GM19328 (cell line): ENCODE measurements at regions not wholly inside any gene's neighbourhood (a gene's known extent, or its start where the extent isn't known, plus 50 kb on each side); places are given as distances from the start of the nearest gene placed in this dataset.
A peak's percentile ranks its signal among the peaks of the same experiment; 100 is the strongest.
"Not testable (repeated sequence)": the region's sequence is repeated elsewhere in the genome, so short reads cannot be mapped to it uniquely, and the experiment has no call there.

Experiments
- ATAC-seq: cut with Tn5 transposase; IDR thresholded peaks from one replicate; pipeline ENCODE4 v1.9.1; 2021; ENCODE audit warnings: mild to moderate bottlenecking, moderate library complexity; ENCODE audit not compliant: unreplicated experiment

DNA sequence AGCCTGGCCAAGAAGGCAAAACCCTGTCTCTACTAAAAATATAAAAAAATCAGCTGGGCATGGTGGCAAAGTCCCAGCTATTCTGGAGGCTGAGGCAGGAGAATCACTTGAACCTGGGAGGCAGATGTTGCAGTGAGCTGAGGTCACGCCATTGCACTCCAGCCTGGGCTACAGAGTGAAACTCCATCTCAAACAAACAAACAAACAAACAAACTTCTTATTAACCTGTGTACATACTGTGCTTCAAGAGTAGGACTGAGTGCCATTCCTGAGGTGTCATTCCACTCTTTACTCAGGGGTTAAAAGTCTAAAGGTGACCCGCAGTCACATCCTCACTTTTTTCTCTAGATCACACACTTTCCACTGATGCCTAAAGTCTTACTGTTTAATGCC, 169.4 kb upstream of the MKLN1 start:
- not testable (repeated sequence) for ATAC-seq

DNA sequence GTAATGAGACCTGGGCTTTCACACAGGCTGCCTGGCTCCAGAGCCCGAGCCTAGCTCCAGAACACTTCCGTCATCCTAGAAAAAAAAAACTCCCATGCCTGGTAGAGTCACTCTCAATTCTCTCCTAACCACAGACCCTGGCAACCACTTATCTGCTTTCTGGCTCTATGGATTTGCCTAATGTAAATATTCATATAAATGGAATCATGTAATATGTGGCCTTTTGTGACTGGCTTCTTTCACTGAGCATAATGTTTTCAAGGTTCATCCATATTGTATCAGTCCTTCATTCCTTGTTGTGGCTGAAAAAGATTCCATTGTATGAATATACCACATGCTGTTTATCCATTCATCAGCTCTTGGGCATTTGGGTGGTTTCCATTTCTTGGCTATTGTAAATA, 167.7 kb upstream of the MKLN1 start:
- no peak for ATAC-seq

DNA sequence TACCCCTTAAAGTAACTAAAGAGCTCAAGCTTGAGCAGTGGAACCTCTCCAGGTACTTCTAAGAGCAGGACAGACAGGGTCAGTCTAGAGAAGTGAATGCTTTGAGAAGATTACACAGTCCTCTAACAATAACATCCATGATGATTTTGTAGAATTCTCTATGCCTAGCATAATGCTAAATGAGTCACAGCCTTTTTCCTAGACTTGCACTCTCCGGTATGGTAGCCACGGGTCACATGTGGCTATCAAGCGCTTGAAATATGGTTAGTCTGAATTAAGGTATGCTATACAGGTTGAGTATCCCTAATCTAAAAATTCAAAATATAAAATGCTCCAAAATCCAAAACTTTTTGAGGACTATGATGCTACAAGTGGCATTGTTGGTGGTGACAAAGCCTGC, 166.6 kb upstream of the MKLN1 start:
- ATAC-seq, result no peak

DNA sequence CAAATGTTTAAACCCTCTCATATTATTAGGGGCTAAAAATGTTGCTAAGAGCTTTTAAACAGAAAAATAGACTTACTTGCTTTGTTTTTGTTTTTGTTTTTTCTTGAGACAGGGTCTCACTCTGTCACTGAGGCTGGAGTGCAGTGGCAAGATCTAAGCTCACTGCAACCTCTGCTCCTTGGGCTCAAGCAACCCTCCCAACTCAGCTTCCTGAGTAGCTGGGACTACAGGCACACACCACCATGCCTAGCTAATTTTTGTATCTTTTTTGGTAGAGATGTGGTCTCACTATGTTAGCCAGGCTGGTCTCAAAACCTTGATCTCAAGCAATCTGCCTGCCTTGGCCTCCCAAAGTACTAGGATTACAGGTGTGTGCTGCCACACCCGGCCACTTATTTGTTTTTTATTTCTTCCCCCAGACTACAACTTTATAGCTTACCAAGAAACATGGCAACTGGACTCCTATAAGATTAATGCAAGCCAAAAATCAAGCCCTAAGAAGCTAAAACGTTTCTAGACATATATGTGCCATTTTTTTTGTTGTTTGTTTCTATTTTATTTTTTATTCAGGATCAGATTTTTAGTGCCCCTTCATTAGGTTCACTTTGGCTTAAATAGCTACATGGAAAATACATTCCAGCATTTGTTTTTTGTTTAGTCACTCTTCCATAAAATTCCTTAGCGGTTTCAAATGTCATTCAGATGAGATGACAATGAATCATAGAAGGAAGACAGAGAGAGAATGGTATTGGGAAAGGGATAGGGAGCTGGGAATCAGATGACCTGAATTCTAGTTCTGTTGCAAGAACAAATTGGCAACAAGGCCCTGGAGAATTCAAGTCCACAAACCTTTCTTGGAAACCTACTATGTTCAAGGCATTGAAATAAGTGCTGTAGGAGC, 163.4 kb upstream of the MKLN1 start:
- no peak for ATAC-seq

DNA sequence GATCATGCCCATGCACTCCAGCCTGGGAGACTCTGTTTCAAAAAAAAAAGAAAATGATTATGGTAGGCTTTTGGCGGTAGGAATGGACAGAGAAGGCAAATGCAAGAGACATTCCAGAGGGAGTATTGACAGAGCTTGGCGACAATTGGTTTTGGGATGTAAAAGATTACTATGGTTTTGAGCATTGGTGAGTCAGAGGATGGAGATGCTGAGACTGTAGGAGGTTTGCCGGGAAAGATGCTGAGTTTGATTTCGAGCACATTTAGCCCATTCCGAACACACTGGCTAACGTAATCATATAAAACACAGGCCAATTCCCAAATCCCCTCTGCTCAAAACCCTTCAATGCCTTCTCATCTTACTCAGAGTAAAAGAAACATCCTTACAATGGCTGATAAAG, 161.6 kb upstream of the MKLN1 start:
- no peak for ATAC-seq

DNA sequence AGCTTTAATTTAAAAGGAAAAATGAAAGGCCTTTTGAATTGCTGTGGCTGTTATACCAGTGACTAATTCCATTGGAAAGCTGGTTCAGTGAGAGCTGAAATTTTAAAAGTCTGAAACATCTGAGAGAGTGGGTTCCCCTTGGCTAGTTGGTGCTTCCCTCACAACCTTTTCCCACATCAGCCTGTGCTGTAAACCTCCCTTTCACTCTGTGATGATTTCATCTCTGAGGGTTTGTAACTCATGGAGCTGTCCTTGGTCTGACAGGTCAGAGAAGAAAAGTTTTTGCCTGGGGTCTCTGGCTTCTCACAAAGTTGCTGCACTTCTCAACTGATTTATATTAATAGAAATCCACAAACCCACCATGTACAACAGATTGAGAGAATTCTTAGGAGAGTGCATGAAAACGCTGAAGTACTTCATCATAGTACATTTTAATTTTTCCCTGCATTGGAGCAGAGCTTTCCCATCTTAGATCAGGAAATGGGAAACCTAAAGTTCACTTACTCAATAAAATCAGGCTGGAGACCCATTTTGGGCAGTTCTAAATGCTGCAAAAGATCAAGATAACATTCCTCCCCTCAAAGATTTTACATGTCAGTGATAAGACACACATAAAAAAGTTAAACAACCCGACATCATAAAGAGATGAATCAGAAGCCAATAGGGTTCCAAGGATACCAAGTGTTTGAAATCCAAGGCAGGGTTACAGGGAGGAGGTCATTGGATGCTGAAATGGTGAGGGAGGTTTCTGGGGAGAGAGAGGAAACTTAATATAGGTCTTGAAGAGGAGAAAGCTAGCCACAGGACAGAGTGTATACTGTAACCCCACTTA, 157.0 kb upstream of the MKLN1 start:
- no peak for ATAC-seq

DNA sequence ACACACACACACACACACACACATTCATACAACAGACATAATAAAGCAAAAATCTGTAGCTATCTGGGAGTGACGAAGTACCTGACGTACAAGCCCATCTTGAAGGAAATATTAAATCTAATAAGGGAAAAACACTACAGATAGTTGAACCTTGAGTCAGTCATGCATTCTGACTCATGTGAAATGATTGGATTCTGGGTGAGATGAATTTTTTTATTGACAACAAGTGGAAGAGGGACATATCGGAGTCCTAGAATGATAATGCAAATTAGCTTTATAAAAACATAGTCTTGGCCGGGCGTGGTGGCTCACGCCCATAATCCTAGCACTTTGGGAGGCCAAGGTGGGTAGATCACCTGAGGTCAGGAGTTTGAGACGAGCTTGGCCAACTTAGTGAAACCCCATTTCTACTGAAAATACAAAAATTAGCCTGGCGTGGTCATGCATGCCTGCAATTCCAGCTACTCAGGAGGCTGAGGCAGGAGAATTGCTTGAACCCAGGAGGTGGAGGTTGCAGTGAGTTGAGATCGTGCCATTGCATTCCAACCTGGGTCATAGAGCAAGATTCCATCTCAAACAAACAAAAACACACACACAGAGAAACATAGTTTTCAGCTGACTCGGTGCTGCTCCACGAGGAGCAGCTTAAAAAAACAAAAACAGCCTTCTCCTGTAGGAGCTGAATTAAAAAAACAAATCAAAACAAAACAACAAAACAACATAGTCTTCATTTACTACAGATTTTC, 154.4 kb upstream of the MKLN1 start:
- ATAC-seq, result no peak

DNA sequence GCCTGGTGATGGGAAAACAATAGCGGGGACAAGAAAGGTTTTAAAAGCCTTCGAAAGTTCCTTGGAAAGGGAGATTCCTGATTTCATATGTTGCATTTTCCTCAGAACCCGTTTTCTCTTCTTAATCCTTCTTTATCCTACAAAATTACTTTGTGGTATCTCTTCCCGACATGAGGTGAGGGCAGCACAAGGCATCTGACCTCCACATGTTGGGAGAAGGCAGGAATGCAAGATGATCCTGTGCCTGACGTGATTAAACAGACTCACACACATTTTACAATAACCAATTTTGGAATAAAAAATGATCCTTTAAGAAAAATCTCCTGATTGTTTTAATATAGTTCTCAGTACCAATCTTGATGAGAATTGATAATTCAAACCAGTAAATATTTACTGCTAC, 153.3 kb upstream of the MKLN1 start:
- no peak for ATAC-seq

DNA sequence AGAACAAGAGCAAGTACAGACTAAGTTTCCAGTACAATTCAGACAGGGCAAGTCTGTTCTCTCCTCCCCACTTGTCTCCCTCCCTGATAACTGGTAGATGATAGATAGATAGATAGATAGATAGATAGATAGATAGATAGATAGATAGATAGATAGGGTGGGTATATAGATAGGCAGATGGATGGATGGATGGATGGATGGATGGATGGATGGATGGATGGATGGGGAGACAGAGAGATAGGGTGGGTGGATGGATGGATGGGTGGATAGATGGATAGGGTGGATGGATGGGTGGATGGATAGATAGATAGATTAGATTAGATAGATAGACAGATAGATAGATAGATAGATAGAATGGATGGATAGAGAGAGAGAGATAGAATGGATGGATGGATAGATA, 152.8 kb upstream of the MKLN1 start:
- ATAC-seq, result no peak

DNA sequence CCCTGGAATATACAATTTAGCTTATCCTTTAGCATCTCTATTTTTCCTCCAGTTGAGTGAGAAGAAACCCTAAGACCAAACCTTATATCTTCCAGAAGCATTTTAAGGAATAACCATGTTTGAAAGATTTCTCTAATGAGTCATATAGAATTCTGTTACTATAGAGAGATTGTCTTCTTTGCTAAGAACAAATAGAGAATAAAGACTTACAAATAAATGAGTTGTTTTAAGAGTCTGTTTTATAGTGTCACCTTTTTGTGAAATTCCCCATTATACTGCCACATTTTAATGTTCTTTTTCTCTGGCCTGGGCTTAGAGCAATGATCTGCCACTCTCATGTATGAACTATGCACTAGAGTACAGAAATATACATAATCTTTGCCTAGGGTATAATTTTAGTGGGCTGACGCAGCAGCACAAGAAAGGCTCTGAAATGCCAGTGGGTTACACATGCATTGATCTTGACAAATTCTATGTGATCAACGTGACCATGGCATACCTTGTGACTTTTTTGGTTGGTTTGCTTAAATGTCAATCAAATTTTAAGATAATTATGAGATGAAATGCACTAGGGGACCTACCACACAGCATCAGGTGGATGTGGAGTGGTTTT, 145.1 kb upstream of the MKLN1 start:
- ATAC-seq, result no peak

DNA sequence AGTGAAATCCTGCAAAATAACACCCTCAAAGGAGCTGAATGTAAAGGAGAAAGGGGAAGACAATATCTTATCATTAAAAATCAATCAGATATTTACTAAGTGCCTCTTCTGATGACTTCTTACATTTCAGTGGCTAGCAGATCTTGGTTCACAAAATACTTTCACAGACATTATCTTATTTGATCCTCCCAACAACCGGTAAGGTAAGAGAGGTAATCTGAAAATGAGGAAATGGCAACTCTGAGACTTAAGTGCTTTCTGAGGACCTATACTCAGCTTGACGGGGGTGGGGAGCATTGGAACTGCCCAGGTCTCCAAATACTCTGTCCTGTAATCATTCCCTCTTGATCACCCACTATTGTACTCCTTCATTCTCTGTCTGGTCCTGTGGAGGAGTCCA, 144.6 kb upstream of the MKLN1 start:
- no peak for ATAC-seq

DNA sequence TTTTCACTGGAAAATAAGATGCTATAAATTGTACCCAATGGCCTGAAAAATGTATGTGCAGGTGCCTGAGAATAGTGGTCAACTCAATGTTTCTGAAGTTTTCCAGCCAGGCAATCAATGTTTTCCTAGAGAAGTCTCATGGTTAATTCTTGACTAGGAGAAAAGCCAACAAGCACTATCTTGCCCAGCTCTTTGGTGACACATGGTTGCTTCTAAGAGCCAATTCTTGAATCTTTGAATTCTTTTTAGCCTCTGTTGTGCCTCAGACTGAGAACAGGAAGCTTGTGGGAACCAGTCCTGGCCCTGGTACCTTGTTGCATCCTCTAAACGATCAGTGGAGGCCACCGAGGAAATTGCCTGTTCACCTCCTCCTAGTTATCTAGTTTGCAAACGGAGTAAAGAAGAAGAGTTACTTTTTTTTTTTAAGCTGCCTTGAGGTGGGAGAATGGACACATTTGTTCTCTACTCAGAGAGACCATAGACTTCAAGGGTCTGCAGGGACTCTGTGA, 144.0 kb upstream of the MKLN1 start:
- no peak for ATAC-seq

DNA sequence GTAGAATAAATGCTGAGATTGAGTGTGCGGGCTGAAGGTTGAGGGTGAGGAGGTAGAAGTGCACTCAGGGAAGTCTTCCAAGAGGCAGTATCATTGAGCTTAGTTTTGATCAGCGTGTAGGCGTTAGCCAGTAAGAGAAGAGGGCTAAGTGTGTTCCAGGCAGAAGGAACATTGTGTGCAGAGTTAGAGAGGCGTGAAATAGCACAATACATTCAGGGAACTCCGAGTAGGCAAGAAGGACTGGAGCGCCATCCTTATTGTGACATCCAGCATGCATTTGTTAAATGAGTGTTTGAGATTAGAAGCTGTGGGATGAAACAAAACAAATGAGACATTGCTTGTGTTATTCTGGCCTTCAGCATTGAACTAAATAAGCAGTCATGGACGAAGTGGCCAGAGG, 140.9 kb upstream of the MKLN1 start:
- ATAC-seq, result no peak

DNA sequence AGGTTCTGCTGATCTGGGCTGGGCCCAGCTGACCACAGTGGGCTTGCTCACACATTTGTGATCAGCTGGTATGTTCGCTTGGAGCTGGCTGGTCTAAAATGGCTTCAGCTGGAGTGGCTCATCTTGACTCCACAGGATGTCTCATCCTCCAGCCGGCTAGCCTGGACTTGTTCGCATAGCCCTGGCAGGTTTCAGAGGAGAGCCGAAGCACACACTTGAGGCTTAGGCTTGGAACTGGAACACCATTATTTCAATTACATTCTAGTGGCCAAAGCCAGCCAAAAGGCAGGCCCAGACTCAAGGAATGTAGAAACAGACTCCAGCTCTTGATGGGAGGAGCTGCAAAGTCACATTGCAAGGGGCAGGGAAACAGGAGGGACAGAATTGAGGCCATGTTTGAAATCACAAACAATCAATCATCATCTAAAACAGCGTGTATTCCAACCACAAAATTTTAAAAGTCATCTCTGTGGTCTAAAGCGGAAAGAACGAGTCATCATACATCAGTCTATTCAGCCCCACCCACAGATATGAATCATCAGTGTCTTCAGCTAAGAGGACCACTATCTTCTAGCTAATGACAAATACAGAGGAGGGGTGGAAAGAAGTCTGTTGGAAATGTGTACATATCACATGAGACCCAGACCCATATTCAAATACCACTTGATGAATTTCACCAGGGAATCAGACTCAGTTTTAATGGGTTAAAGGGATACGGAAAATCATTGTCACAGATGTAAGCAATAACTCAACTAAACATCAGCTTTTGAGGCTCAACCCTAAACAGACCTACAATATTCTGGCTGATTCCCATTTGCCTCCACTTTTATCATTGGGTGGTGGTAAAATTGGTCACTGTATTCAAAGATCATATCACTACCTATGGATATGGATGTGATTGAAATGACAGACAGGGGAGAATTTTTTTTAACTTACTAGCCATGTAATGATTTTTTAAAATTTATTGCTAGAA, 139.0 kb upstream of the MKLN1 start:
- ATAC-seq, result peak; percentile 76

DNA sequence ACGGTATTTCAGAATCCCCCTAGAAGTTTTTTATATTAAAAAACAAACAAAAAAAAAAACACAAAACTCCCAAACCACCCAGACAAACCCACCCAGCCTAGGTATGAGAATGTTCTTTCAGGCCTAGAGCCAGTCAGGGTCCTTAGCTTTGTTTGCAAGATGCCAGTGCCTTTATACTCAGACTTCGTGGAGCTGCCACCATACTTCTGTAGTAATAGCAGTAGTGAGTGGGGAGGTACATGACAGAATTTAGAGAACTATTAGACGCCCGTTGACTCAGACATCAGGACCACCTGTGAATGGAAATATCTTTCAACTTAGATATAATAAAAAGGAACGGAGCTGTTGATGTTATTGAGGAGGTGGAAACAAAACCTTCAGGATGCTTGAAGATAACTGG, 138.2 kb upstream of the MKLN1 start:
- ATAC-seq, result no peak

DNA sequence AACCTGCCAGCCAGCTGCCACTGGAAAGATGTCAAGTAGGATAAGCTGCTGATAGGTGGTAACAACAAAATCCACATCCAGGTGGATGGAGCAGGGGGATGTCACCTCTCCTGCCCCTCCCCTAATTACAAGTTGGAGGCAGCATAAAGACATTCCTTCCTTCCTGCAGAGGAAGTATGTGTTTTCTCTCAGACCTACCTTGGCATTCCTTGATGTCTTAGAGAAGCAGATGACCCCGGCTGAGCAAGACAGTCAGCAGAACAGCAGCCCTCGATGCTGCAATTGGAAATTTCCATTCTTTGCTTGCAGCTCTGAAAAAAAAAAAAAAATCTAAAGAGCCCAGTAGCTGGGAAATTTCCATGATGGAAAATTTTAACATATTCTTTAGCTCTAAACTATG, 137.5 kb upstream of the MKLN1 start:
- ATAC-seq, result no peak

DNA sequence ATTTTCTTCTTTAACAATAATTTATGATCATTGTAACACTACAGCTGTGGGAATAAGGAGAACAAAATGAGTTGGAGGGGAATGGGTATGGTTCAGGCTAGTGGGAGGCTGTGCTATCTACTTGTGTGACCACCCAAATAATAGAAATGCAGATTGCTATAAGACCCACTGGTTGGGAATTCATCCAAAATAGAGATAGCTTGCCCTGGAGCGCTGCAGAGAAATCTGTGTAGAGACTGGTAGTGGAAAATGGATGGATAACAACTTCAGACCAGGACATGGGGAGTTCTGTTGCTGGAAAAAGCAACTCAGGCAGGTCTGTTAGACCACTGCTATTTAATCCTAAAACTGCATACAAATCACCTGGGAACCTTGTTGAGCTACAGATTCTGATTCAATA, 137.1 kb upstream of the MKLN1 start:
- no peak for ATAC-seq

DNA sequence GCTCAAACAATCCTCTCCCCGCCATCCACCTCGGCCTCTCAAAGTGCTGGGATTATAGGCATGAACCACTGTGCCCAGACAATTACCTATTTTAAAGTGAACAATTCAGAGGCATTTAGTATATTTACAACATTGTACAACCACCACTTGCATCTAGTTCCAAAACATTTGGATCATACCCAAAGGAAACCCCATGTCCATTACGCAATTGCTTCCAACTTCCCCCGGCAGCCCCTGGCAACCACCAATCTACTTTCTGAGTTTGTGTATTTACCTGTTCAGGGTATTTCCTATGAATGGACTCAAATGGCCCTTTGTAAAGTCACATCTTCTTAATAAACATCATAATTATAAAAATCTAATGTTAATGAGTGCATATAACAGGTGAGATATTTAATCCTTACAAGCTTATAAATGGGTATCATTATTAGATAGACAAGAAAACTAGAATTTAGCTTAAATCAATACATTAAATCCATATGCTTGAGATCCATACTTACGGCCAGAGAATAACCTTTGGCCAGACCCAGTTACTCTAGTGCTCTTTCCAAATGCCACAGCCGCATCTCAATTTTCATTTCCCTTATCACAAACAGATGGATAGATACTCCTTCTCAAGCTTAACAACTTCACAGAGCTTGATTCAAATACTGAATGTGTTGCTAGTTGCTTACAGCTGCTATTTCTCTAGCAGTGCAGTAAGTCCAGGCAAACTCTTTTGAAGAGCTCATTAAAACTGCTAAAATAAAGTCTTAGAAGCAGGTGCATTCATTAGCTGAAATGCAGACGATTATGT, 133.4 kb upstream of the MKLN1 start:
- ATAC-seq, result no peak

DNA sequence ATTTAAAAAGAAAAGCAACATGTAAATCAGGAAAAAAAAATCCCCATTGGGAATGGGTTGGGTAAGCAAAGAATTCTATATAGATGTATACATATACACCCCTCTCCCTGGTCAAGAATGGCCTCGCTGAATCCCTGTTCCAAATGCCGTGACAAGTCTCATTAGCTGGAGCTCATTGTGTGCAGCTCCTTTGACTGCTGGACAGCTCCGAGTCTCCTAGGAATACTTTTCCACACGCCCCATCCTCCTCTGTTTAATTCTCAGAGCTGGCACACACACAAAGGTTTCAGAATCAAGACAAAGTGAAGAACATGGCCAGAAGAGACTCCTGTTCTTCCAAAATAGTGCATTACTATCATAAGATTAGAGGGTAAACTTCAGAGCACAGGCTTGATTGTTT, 130.9 kb upstream of the MKLN1 start:
- ATAC-seq, result no peak
